A673 (cell line): ENCODE measurements at regions not wholly inside any gene's neighbourhood (a gene's known extent, or its start where the extent isn't known, plus 50 kb on each side); places are given as distances from the start of the nearest gene placed in this dataset.

ENCODE experiments used
- EZH2 ChIP-seq: fragments of 200-600 bp; sonication (generic); IDR thresholded peaks from 2 replicates; pipeline ENCODE4 v1.6.1; 2017; ENCODE audit warnings: borderline replicate concordance, low read depth, mild to moderate bottlenecking, mixed read lengths, antibody characterized with exemption, low read length; ENCODE audit not compliant: poor library complexity, severe bottlenecking
- TF ChIP-seq, protein P1 (sequence below): fragments of 300-800, 200-600 bp; sonication (generic); conservative IDR thresholded peaks from 2 replicates; pipeline ENCODE4 v1.5.1; 2017; ENCODE audit warnings: low read depth, mild to moderate bottlenecking, antibody characterized with exemption, low read length, moderate library complexity, mixed read lengths

DNA sequence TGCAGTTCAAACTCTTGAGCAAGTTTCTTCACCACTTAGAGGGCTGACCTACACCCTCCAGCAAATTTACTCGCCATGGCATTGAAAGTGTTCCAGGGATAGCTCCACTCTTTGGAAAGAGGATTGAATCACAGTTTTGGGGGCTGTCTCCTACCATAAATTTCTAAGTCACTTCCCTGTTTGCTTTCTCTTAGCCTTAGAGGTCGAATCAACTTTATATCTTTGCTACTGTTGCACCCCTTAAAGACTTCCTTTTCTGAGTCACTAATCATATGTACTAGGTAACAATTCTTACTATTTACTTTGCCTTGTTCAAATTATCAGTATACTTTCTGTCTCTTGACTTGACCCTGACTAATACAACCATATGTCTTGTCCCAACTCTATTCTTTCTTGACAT is 1151.8 kb upstream of the ALCAM start:
- TF ChIP-seq, protein P1, sequence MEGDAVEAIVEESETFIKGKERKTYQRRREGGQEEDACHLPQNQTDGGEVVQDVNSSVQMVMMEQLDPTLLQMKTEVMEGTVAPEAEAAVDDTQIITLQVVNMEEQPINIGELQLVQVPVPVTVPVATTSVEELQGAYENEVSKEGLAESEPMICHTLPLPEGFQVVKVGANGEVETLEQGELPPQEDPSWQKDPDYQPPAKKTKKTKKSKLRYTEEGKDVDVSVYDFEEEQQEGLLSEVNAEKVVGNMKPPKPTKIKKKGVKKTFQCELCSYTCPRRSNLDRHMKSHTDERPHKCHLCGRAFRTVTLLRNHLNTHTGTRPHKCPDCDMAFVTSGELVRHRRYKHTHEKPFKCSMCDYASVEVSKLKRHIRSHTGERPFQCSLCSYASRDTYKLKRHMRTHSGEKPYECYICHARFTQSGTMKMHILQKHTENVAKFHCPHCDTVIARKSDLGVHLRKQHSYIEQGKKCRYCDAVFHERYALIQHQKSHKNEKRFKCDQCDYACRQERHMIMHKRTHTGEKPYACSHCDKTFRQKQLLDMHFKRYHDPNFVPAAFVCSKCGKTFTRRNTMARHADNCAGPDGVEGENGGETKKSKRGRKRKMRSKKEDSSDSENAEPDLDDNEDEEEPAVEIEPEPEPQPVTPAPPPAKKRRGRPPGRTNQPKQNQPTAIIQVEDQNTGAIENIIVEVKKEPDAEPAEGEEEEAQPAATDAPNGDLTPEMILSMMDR = no peak
- TF ChIP-seq EZH2 = no peak
